HG03139 (cell line): ENCODE measurements at regions not wholly inside any gene's neighbourhood (a gene's known extent, or its start where the extent isn't known, plus 50 kb on each side); places are given as distances from the start of the nearest gene placed in this dataset.
"Not testable (repeated sequence)": the region's sequence is repeated elsewhere in the genome, so short reads cannot be mapped to it uniquely, and the experiment has no call there.

ENCODE experiments used
- ATAC-seq: cut with Tn5 transposase; IDR thresholded peaks from one replicate; pipeline ENCODE4 v1.9.1; 2021; ENCODE audit not compliant: unreplicated experiment

DNA sequence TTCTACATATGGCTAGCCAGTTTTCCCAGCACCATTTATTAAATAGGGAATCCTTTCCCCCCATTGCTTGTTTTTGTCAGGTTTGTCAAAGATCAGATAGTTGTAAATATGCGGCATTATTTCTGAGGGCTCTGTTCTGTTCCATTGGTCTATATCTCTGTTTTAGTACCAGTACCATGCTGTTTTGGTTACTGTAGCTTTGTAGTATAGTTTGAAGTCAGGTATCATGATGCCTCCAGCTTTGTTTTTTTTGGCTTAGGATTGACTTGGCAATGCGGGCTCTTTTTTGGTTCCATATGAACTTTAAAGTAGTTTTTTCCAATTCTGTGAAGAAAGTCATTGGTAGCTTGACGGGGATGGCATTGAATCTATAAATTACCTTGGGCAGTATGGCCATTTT, 60.0 kb upstream of the GPC3 start:
- ATAC-seq = not testable (repeated sequence)

DNA sequence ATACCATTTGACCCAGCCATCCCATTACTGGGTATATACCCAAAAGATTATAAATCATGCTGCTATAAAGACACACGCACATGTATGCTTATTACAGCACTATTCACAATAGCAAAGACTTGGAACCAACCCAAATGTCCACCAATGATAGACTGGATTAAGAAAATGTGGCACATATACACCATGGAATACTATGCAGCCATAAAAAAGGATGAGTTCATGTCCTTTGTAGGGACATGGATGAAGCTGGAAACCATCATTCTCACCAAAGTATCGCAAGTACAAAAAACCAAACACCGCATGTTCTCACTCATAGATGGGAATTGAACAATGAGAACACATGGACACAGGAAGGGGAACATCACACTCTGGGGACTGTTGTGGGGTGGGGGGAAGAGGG, 81.7 kb upstream of the GPC3 start:
- not testable (repeated sequence) for ATAC-seq

DNA sequence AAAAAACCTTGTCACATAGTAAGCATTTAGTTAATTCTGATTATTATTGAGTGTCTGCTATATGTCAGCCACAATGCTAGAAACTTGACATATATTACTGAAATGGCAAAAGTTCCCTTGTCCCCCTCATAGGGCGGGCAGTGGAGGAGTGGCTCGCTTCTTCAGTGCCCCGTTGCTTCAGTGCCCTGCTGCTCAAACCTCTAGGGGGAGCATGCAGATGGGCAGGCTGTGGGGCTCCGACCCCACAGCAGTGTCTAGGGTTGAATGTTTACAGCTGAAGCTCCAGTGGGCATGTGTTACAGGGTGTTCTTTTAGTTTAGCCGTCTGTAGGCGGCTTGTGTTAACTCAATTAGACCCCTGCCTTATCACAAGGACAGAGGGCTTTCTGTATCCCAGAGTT, 86.5 kb upstream of the GPC3 start:
- not testable (repeated sequence) for ATAC-seq

DNA sequence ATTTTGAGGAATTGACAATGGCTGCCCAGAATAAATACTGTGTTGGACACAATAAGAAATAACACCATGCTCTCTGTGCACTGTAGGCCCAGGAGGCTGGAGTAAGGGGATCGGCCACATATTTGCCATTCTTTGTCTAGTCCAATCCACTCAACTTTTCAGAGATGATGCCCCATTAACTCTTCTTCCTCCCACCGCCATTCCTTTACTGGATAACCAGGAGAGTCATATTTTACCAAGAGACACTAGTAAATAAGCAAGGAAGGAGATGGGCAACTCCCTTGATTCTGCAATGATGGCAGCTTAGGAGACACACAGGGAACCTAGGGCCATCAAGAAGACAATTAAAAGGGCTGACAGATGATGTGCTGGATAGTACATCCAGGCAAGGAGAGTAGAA, 87.9 kb upstream of the GPC3 start:
- no peak for ATAC-seq

DNA sequence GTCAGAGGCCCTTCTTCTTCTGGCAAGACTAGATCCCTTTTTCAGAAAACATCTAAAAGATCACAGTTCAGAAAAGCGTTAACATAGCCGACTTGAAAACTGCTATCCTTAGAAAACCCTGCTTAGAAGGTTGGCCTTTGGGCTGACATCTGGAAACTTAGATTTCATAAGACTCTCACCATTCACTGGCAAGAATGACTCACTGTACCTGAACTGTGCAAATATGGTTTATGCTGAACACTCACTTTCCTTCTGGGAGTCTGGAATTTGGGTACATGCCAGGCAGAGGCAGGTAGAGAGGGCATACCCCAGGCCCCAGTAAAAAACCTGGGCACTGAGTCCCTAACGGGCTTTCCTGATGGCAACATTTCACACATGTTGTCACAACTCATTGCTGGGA, 88.8 kb upstream of the GPC3 start:
- ATAC-seq = no peak

DNA sequence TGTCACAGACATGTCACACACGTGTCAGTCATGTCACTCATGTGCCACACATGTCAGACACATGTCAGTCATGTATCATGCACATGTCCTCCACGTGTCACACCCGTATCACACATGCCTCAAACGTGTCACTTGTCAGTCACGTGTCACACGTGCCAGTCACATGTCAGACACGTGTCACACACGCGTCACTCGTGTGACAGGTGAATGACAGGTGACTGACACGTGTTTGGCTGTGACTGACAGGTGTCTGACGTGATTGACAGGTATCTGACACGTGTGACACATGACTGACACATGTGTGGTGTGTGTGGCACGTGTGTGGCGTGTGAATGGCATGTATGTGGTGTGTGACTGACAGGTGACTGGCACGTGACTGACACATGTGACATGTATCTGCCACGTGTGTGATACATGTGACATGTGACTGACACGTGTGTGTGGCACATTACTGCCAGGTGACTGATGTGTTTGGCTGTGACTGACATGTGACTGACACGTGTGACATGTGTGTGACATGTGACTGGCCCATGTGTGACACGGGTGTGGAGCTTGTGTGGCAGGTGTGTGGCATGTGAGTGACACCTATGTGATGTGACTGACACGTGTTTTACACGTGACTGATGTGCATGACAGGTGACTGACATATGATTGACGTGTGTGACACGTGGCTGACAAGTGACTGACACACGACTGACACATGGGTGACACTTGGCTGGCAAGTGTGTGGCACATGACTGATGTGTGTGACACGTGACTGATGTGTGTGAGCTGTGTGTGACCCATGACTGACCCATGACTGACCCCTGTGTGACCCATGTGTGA, 90.7 kb upstream of the GPC3 start:
- ATAC-seq = no peak

DNA sequence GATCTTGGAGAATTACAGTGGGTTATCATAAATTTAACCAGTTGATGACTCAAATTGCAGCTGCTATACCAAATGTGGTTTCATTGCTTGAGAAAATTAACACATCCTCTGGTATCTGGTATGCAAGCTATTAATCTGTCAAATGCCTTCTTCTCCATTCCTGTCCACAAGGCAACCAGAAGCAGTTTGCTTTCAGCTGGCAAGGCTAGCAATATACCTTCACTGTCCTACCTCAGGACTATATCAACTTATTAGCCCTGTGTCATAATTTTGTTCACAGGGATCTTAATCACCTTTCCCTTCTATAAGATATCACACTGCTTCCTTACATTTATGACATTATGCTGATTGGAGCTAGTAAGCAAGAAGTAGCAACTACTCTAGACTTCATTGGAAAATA, 110.0 kb upstream of the GPC3 start:
- no peak for ATAC-seq

DNA sequence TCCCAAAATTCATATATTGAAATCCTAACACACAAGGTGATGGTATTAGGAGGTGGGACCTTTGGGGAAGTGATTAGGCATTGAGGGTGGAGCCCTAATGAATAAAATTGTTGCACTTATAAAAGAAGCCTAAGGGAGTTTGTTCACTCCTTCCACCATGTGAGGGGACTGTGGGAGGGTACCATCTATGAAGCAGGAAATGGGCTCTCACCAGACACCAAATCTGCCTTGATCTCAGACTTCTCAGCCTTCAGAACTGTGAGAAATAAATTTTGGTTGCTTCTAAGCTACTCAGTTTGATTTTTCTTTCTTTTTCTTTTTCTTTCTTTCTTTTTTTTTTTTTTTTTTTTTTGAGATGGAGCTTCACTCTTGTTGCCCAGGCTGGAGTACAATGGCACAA, 116.2 kb upstream of the GPC3 start:
- no peak for ATAC-seq

DNA sequence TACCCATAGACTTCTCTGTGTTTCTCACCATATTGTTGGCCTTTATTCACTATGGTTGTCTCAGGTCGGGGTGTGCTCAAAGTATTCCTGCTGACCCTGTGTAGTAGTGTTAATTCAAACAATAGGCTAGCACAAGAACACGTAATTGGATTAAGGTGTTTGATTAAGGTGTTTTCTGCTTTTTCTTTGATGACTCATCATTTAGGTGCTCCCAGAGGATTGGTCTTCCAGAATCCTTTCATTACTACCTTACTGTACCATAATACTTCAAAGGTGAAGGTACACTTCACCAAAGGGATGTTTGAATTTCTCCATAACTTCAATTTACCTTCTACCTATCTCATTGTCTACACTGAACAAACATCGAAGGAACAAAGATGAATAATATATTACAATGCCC, 121.7 kb upstream of the CCDC160 start:
- no peak for ATAC-seq

DNA sequence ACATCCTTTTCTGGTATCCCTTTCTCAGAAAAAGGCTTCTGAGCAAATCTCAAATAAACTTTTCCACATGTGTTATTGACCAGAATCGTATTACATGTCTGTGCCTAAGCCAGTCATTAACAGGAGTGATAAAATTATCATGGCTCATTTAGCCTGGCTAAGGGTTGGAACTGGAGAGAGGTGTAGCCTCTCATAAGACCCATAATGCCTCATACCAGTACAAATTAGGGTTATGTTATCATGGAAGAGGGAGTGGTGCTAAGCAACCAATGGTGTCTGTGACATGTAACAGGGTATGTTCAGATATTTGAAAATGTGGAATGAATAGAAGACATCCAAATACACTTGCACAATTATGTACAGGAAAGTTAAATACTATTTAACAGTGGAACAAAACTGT, 99.6 kb upstream of the CCDC160 start:
- no peak for ATAC-seq

DNA sequence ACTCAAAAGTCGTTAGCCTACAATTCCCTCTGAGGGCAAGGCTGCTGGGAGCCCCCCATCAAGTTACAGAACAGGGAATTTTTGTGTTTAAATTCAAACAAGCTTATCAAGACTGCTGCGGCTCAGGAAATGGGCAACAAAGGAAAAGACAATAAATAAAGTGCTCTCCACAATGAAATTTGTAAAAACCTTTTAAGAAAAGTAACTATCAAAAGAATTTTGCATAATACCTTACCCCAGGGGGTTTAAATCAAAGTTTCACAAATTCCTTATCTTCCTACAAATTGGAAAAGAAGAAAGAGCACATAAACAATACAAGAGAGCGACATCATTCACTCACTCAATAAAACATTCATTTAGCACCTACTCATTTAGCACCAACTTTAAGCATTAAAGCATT, 97.9 kb upstream of the CCDC160 start:
- ATAC-seq = no peak

DNA sequence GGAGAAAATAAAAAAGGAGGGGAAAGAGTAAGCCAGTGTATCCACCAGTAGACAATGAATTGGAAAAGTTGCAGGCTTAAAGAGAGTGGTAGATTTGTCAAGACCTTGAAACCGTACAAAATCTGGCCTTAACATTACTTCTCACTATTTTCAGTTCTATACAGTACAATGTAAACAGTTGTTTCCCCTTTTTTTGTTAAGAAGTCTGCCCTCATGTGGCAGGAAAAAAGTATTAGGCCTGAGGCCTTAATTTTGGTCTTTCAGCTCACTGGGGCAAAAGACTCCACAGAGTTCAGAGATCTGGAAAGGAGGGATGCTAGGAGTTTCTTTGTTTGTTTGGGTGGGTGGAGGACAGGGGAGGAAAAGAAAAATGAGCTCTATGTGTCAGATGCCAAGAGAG, 92.8 kb upstream of the CCDC160 start:
- peak; percentile 82 for ATAC-seq

DNA sequence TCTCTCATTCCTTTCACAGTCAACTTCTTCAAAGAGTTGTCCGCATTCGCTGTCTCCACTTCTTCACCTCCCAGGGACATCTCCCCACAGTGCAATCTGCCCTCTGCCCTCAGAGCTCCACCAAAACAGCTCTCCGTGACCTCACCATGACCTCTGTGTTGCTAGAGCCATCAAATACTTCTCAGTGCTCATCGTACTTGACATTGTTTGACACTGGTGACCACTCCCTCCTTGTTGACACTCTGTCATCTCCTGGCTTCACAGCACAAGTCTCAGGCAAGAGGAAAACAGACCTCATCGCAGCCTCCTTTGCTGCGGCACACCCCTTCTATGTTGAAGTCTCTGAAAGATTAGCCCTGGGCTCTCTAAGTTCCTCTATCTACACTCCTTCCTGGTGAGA, 90.5 kb upstream of the CCDC160 start:
- no peak for ATAC-seq

DNA sequence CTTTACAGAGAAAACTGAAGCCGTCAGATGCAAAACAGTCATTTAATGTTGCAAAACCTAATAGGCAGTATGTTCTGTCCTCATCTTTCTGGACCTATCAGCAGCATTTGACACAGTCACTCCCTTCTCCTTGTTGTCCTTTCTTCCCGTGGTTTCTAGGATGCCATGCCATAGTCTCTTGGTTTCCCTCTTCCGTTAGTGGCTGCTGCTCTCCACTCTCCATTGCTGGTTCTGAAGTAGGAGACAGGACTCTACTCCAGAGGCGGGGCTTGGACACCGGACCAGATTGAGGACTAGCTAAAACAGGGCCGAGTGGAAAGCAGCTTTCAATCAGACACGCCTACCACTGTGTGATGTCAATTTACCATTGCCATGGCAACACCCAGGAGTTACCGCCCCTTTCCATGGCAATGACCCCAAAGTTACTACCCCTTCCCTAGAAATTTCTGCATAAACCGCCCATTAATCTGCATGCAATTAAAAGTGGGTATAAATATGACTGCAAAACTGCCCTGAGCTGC, 88.8 kb upstream of the CCDC160 start:
- ATAC-seq = no peak

DNA sequence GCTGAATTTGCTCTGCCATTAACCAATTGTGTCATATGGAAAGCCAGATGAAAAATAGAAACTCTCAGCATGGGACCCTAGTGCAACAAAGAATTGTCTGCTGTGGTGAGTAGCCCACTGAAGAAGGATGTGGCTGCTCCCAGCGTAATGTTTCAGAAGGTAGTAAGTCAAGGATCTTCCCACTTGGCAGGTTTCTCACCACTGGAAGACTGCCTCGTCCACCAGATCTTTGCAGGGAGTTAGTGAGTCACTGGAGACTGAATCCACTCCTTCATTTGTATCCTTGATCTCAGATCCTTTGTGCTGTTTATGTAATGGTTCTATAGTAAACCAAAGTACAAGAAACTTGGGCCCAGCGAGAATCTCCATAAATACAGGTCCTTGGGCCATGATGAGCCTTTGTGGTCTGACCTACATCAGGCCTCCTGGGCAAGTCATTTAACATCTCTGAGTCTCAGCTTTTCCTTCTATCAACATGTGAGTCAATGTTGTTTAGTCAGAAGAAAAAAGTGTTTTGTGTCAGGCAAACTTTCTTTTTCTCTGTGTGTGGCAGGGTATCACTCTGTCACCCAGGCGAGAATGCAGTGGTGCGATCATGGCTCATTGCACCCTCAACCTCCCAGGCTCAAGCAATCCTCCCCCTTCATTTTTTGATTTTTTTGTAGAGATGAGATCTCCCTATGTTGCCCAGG, 78.0 kb upstream of the CCDC160 start:
- no peak for ATAC-seq

DNA sequence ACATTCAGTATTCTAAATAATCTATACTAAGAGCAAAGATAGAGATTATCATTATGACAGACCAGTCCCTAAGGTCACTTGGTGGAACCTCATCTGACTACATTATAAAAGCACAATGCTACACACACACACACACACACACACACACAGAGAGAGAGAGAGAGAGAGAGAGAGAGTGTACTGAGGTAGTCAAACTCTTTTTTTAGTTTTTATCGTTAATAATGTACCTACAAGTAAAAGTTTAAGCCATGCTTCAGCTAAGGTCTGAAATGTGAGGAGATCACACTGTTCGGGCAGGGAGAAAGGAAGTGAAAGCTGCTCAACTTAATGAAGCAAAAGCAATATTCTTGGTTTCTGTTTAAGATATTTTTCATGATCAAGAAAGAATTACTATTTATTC, 75.8 kb upstream of the CCDC160 start:
- ATAC-seq = peak; percentile 74

DNA sequence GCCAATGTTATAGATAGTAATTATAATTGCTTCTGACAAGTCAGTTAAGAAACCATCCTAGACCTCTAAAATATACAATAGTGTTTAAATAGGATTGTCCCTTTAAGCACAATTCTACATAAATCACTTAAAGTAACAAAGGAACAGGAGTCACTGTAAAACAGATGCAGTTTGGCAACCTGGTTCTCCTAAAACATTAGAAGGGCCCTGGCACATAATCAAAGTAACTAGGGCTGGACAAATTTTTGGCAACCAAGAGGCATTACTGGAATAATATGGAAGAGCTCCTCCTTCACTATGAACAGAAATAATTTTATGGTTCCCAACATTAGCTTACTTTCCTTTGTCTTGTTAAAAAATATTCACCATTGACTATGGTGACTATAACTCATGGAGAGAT, 75.0 kb upstream of the CCDC160 start:
- ATAC-seq = no peak

DNA sequence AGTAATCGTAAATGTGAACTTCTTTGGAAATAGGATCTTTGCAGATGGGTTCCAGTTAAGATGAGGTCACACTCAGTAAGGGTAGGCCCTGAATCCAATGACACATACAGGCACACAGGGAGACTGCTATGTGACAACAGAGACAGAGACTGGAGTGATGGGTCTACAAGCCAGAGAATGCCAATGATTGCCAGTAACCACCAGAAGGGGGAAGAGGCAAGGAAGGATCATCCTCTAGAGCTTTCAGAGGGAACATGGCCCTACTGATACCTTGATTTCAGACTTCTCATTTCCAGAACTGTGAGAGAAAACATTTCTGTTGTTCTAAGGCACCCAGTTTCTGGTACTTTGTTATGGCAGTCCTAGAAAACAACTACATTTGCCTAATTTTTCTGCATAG, 73.1 kb upstream of the CCDC160 start:
- no peak for ATAC-seq

DNA sequence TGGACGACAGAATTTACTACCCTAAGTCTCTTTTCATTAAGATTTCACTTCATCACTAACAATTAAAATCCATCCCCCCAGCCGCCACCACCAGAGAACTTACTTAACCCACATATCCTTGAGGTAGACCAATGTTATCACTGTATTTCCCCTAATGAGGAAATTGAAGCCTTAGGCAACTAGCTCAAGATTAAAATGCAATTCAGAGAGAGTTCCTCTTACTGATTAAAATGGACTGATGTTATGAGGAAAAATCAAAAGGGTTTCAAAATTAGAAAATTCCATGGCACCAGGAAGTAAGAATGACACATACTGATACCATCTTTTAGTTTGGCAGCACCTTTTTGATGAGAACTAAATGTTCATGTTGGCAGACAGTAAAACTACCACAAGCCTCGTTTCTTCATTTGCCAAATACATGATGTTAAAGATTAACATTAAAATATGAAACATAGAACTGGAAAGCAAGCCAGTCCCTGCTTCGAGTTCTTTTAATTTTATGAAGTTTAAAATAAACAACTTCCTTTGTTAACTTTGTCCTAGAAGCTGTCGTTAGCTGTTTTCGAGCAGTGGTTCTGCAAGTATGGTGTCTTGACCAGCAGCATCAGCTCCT, 69.3 kb upstream of the CCDC160 start:
- no peak for ATAC-seq

DNA sequence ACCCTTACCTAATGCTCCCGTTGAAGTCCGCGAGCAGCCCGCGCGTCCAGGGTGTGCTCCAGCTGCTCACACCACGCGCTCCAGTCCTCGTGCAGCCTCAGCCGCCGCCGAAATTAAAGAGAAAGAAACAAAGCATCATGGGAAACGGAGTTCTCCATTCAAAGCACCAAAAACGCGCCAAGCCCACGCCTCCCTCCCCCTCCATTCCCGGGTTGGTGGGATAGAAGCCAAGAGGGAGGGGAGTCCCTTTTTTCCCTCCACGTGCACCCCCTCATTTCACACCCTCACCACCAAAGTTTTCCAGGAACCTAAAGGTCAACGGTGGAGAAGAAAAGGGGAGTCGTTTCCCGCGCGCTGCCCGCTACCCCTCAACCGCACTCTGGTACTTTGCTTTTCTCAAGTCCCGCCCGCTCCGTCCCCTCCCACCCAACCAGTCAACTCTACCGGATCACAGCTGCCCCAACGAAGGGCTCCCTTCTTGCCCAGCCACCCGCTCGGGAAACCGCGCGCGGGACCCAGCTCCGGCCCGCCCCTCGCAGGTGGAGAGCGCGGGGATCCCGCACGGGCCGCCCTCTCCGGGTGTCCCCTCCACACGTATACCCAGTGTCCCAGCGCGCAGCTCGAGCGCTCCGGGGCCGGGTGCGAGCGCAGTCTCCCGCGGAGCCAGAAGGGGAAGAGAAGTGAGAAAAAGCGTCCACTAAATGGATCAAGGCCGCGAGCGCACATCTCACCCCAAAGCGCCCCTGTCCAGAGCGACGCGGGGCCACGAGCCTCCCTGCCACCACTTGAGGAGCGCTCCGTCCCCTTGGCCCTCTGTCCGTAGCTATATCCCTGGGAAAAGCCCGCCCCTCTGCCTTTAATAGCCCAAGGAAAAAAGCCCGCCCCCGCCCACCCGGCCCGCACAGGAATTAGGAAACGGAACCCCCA, 65.1 kb upstream of the CCDC160 start:
- peak; percentile 39 for ATAC-seq
